ENCODE measurements at regions not wholly inside any gene's neighbourhood (a gene's known extent, or its start where the extent isn't known, plus 50 kb on each side); places are given as distances from the start of the nearest gene placed in this dataset. TPM values are rescaled to one million over a fixed set of nuclear protein-coding genes. Genes with fewer than 3 reads are reported as not detected.

- Histone ChIP-seq H3K27ac (ENCODE audit: low read length) (no peak overlapping the region), H3K27me3 (ENCODE audit: low read length) (no peaks in the 10 kb centered on the region), H4K20me1 (ENCODE audit: insufficient read depth, low read depth, low read length) (no peaks in the 10 kb centered on the region), H2AFZ (ENCODE audit: low read length) (no peak overlapping the region), H3K9ac (ENCODE audit: low read length) (no peak overlapping the region), H3K9me2 (replicated peaks; ENCODE audit: insufficient read depth, low read length) (no peaks in the 10 kb centered on the region), H3K36me3 (ENCODE audit: insufficient read depth, low read length) (no peaks in the 10 kb centered on the region), H3K79me2 (ENCODE audit: low read length) (no peaks in the 10 kb centered on the region), H3K4me1 (ENCODE audit: low read length) (no peaks in the 10 kb centered on the region), H3K9me3 (ENCODE audit: low read length) (no peaks in the 10 kb centered on the region), H3K4me3 (ENCODE audit: low read length) (no peak overlapping the region), H3K4me2 (ENCODE audit: low read depth, low read length, poor library complexity, severe bottlenecking) (no peak overlapping the region)
- DNase-seq: no peak
Observed at GRCh38 chr9:96022445-96023051, 147.1 kb downstream of the ERCC6L2 start.

- Histone ChIP-seq H3K4me3 (ENCODE audit: low read length) (no peak overlapping the region), H3K4me2 (ENCODE audit: low read depth, low read length, poor library complexity, severe bottlenecking) (no peak overlapping the region), H3K9ac (ENCODE audit: low read length) (no peak overlapping the region), H3K27ac (ENCODE audit: low read length) (no peak overlapping the region), H3K27me3 (ENCODE audit: low read length) (no peaks in the 10 kb centered on the region), H2AFZ (ENCODE audit: low read length) (no peak overlapping the region), H4K20me1 (ENCODE audit: insufficient read depth, low read depth, low read length) (no peaks in the 10 kb centered on the region), H3K9me3 (ENCODE audit: low read length) (no peaks in the 10 kb centered on the region), H3K4me1 (ENCODE audit: low read length) (no peaks in the 10 kb centered on the region), H3K36me3 (ENCODE audit: insufficient read depth, low read length) (no peaks in the 10 kb centered on the region), H3K9me2 (replicated peaks; ENCODE audit: insufficient read depth, low read length) (no peaks in the 10 kb centered on the region), H3K79me2 (ENCODE audit: low read length) (no peaks in the 10 kb centered on the region)
- DNase-seq: no peak
Observed at GRCh38 chr9:96021551-96022444, 146.3 kb downstream of the ERCC6L2 start.

GRCh38 chr9:96020792-96021550, 145.5 kb downstream of the ERCC6L2 start:
- no peak overlapping the region for H3K27ac ChIP-seq (ENCODE audit: low read length)
- no peaks in the 10 kb centered on the region for H3K79me2 ChIP-seq (ENCODE audit: low read length)
- H4K20me1 ChIP-seq (ENCODE audit: insufficient read depth, low read depth, low read length): no peaks in the 10 kb centered on the region
- no peaks in the 10 kb centered on the region for H3K4me1 ChIP-seq (ENCODE audit: low read length)
- H3K4me2 ChIP-seq (ENCODE audit: low read depth, low read length, poor library complexity, severe bottlenecking): no peak overlapping the region
- H3K27me3 ChIP-seq (ENCODE audit: low read length): no peaks in the 10 kb centered on the region
- no peaks in the 10 kb centered on the region for H3K9me2 ChIP-seq (replicated peaks; ENCODE audit: insufficient read depth, low read length)
- H3K9ac ChIP-seq (ENCODE audit: low read length): no peak overlapping the region
- no peaks in the 10 kb centered on the region for H3K36me3 ChIP-seq (ENCODE audit: insufficient read depth, low read length)
- H3K4me3 ChIP-seq (ENCODE audit: low read length): no peak overlapping the region
- H2AFZ ChIP-seq (ENCODE audit: low read length): no peak overlapping the region
- H3K9me3 ChIP-seq (ENCODE audit: low read length): no peaks in the 10 kb centered on the region
- DNase-seq: no peak

GRCh38 chr9:96020300-96020791, 144.9 kb downstream of the ERCC6L2 start:
- no peaks in the 10 kb centered on the region for H3K79me2 ChIP-seq (ENCODE audit: low read length)
- H3K4me1 ChIP-seq (ENCODE audit: low read length): no peaks in the 10 kb centered on the region
- H3K9ac ChIP-seq (ENCODE audit: low read length): no peak overlapping the region
- H3K4me2 ChIP-seq (ENCODE audit: low read depth, low read length, poor library complexity, severe bottlenecking): no peak overlapping the region
- H3K9me2 ChIP-seq (replicated peaks; ENCODE audit: insufficient read depth, low read length): no peaks in the 10 kb centered on the region
- no peak overlapping the region for H3K27ac ChIP-seq (ENCODE audit: low read length)
- DNase-seq: no peak
- no peak overlapping the region for H2AFZ ChIP-seq (ENCODE audit: low read length)
- no peaks in the 10 kb centered on the region for H3K27me3 ChIP-seq (ENCODE audit: low read length)
- H3K9me3 ChIP-seq (ENCODE audit: low read length): no peaks in the 10 kb centered on the region
- H3K4me3 ChIP-seq (ENCODE audit: low read length): no peak overlapping the region
- no peaks in the 10 kb centered on the region for H4K20me1 ChIP-seq (ENCODE audit: insufficient read depth, low read depth, low read length)
- no peaks in the 10 kb centered on the region for H3K36me3 ChIP-seq (ENCODE audit: insufficient read depth, low read length)

Small RNA genes lying in the stretch of these regions (small RNA-seq; reads per million reads assigned to genes)
- gene RF00019: not detected

Data from Karpas-422 (cell line).